ENCODE measurements at regions not wholly inside any gene's neighbourhood (a gene's known extent, or its start where the extent isn't known, plus 50 kb on each side); places are given as distances from the start of the nearest gene placed in this dataset.

DNA sequence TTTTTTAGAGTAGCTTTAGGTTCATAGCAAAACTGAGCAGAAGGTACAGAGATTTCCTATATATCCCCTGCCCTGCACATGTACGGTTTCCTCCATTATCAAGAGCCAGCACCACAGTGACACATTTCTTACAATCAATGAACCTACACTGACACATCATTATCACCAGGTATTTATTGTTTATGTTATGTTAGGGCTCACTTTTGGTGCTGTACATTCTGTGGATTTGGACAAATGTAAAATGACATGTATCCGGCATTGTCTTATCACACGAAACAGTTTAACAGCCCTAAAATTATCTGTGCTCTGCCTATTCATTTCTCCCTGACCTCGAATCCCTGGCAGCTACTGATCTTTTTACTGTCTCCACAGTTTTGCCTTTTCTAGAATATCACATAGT is 93.7 kb upstream of the DPH5 start:
- TF ChIP-seq POLR2AphosphoS5 (IDR thresholded peaks at IDR 0.05) (no peak), EP300 (IDR thresholded peaks at IDR 0.05) (no peak)
- TF ChIP-seq, protein P1, sequence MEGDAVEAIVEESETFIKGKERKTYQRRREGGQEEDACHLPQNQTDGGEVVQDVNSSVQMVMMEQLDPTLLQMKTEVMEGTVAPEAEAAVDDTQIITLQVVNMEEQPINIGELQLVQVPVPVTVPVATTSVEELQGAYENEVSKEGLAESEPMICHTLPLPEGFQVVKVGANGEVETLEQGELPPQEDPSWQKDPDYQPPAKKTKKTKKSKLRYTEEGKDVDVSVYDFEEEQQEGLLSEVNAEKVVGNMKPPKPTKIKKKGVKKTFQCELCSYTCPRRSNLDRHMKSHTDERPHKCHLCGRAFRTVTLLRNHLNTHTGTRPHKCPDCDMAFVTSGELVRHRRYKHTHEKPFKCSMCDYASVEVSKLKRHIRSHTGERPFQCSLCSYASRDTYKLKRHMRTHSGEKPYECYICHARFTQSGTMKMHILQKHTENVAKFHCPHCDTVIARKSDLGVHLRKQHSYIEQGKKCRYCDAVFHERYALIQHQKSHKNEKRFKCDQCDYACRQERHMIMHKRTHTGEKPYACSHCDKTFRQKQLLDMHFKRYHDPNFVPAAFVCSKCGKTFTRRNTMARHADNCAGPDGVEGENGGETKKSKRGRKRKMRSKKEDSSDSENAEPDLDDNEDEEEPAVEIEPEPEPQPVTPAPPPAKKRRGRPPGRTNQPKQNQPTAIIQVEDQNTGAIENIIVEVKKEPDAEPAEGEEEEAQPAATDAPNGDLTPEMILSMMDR (IDR thresholded peaks at IDR 0.05): no peak

Measured in sigmoid colon (tissue), 4 donors.